Trophoblast cell (in vitro differentiated cells and primary cell): ENCODE measurements at regions not wholly inside any gene's neighbourhood (a gene's known extent, or its start where the extent isn't known, plus 50 kb on each side); places are given as distances from the start of the nearest gene placed in this dataset.

Source experiments
- DNase-seq, 2 donors: peaks; one replicate each; pipeline ENCODE4 v3.0.0-alpha.2; 2016
- H2AFZ ChIP-seq: 2 replicates; pipeline ENCODE4 v1.6.1; 2013; ENCODE audit warnings: low read length, moderate library complexity, mild to moderate bottlenecking; ENCODE audit not compliant: insufficient read depth, poor library complexity
- H2AK5ac ChIP-seq: 2 replicates; pipeline ENCODE4 v1.6.1; 2013; ENCODE audit warnings: mild to moderate bottlenecking, low read length
- H2BK120ac ChIP-seq: 2 replicates; pipeline ENCODE4 v1.6.1; 2013; ENCODE audit warnings: low read length, mild to moderate bottlenecking, moderate library complexity; ENCODE audit not compliant: insufficient read depth, poor library complexity
- H2BK12ac ChIP-seq: 2 replicates; pipeline ENCODE4 v1.6.1; 2013; ENCODE audit warnings: mild to moderate bottlenecking, low read length, moderate library complexity
- H2BK5ac ChIP-seq: 2 replicates; pipeline ENCODE4 v1.6.1; 2013; ENCODE audit warnings: low read length, low read depth, moderate library complexity, mild to moderate bottlenecking; ENCODE audit not compliant: poor library complexity
- H3K14ac ChIP-seq: 2 replicates; pipeline ENCODE4 v1.6.1; 2013; ENCODE audit warnings: mild to moderate bottlenecking, low read length
- H3K18ac ChIP-seq: 2 replicates; pipeline ENCODE4 v1.6.1; 2013; ENCODE audit warnings: mild to moderate bottlenecking, low read length
- H3K23ac ChIP-seq: 2 replicates; pipeline ENCODE4 v1.6.1; 2013; ENCODE audit warnings: low read length
- H3K27ac ChIP-seq: 2 replicates; pipeline ENCODE4 v1.5.1; 2013; ENCODE audit warnings: low read depth, mild to moderate bottlenecking, inconsistent platforms, low read length, moderate library complexity
- H3K27me3 ChIP-seq: 2 replicates; pipeline ENCODE4 v1.6.1; 2013; ENCODE audit warnings: inconsistent platforms, mild to moderate bottlenecking, low read length, moderate library complexity; ENCODE audit not compliant: insufficient read depth
- H3K36me3 ChIP-seq, 2 experiments: 1 replicate in 1 of 2; 2 replicates in 1 of 2; pipeline ENCODE4 v1.6.1; 2013; ENCODE audit warnings: low read length in 2 of 2, mild to moderate bottlenecking in 2 of 2, moderate library complexity in 1 of 2; ENCODE audit not compliant: insufficient read depth in 2 of 2, control insufficient read depth in 1 of 2
- H3K4ac ChIP-seq: 2 replicates; pipeline ENCODE4 v1.6.1; 2013; ENCODE audit warnings: low read depth, mild to moderate bottlenecking, low read length, moderate library complexity
- H3K4me1 ChIP-seq, 2 experiments: 1 replicate in 1 of 2; 2 replicates in 1 of 2; pipeline ENCODE4 v1.6.1; 2013; ENCODE audit warnings: low read length in 2 of 2, mild to moderate bottlenecking in 2 of 2, moderate library complexity in 1 of 2; ENCODE audit not compliant: insufficient read depth in 2 of 2, control insufficient read depth in 1 of 2
- H3K4me2 ChIP-seq: 2 replicates; pipeline ENCODE4 v1.6.1; 2013; ENCODE audit warnings: inconsistent platforms, mild to moderate bottlenecking, low read length, moderate library complexity
- H3K4me3 ChIP-seq: 2 replicates; pipeline ENCODE4 v1.5.1; 2013; ENCODE audit warnings: mild to moderate bottlenecking, low read depth, low read length, inconsistent platforms
- H3K79me1 ChIP-seq: one replicate; pipeline ENCODE4 v1.6.1; 2013; ENCODE audit warnings: low read length
- H3K79me2 ChIP-seq: 2 replicates; pipeline ENCODE4 v1.6.1; 2013; ENCODE audit warnings: low read length, mild to moderate bottlenecking; ENCODE audit not compliant: control insufficient read depth, insufficient read depth, poor library complexity
- H3K9ac ChIP-seq: 2 replicates; pipeline ENCODE4 v1.6.1; 2013; ENCODE audit warnings: mild to moderate bottlenecking, low read length
- H3K9me3 ChIP-seq: 2 replicates; pipeline ENCODE4 v1.6.1; 2013; ENCODE audit warnings: low read depth, mild to moderate bottlenecking, control low read depth, inconsistent platforms, low read length; ENCODE audit not compliant: insufficient read depth
- H4K12ac ChIP-seq: 2 replicates; pipeline ENCODE4 v1.6.1; 2013; ENCODE audit warnings: low read depth, mild to moderate bottlenecking, low read length, moderate library complexity
- H4K8ac ChIP-seq: 2 replicates; pipeline ENCODE4 v1.6.1; 2013; ENCODE audit warnings: low read depth, mild to moderate bottlenecking, low read length, moderate library complexity
- H4K91ac ChIP-seq: one replicate; pipeline ENCODE4 v1.6.1; 2013; ENCODE audit warnings: low read depth, mild to moderate bottlenecking, low read length, moderate library complexity
- WGBS: extraction: QIAGEN DNeasy Blood & Tissue Kit; methylation state at CpG from one replicate; pipeline ENCODE4 v1.1.7; 2013; ENCODE audit warnings: missing lambda C conversion rate; ENCODE audit not compliant: insufficient read length, insufficient coverage; ENCODE audit errors: extremely low coverage; 5-methylcytosine and 5-hydroxymethylcytosine counted together

GRCh38 chr4:177105536-177105935, 204.1 kb upstream of the NEIL3 start:
- H3K4me1 ChIP-seq: no peaks in the 10 kb centered on the region
- H3K18ac ChIP-seq: no peak overlapping the region

GRCh38 chr4:177107288-177107921, 202.3 kb upstream of the NEIL3 start:
- H4K8ac ChIP-seq: no peak overlapping the region
- H3K4me2 ChIP-seq: no peak overlapping the region
- no peak overlapping the region for H3K14ac ChIP-seq
- no peak overlapping the region for H2BK12ac ChIP-seq
- H3K4ac ChIP-seq: no peak overlapping the region
- H3K27ac ChIP-seq: no peak overlapping the region
- no peak overlapping the region for H3K23ac ChIP-seq
- H4K91ac ChIP-seq: no peak overlapping the region
- H3K4me1 ChIP-seq: no peaks in the 10 kb centered on the region
- no peaks in the 10 kb centered on the region for H3K27me3 ChIP-seq
- no peaks in the 10 kb centered on the region for H3K9me3 ChIP-seq
- no peaks in the 10 kb centered on the region for H3K79me1 ChIP-seq
- no peak overlapping the region for H2BK5ac ChIP-seq
- DNase-seq: no peak
- no peak overlapping the region for H4K12ac ChIP-seq
- H2AFZ ChIP-seq: no peak overlapping the region
- no peak overlapping the region for H3K18ac ChIP-seq
- H2AK5ac ChIP-seq: no peak overlapping the region
- H3K9ac ChIP-seq: no peak overlapping the region
- WGBS: no CpG with 5 or more reads among the region's 4 CpGs
- no peaks in the 10 kb centered on the region for H3K79me2 ChIP-seq
- H2BK120ac ChIP-seq: no peak overlapping the region
- H3K4me3 ChIP-seq: no peak overlapping the region
- H3K36me3 ChIP-seq: no peaks in the 10 kb centered on the region

More at GRCh38 chr4:177105536-177105935, 204.1 kb upstream of the NEIL3 start:
- Histone ChIP-seq H4K8ac (no peak overlapping the region), H2BK12ac (no peak overlapping the region), H2BK5ac (no peak overlapping the region), H2BK120ac (no peak overlapping the region), H4K12ac (no peak overlapping the region), H3K4me2 (no peak overlapping the region), H3K4me3 (no peak overlapping the region), H3K27me3 (no peaks in the 10 kb centered on the region), H3K79me2 (no peaks in the 10 kb centered on the region), H3K36me3 (no peaks in the 10 kb centered on the region), H3K9ac (no peak overlapping the region), H3K23ac (no peak overlapping the region), H3K27ac (no peak overlapping the region), H3K79me1 (no peaks in the 10 kb centered on the region), H4K91ac (no peak overlapping the region), H3K9me3 (no peaks in the 10 kb centered on the region), H3K4ac (no peak overlapping the region), H3K14ac (no peak overlapping the region), H2AFZ (no peak overlapping the region), H2AK5ac (no peak overlapping the region)
- no peak for DNase-seq
- no CpG with 5 or more reads among the region's 6 CpGs for WGBS

- no CpG with 5 or more reads among the region's 1 CpG for WGBS
- Histone ChIP-seq H3K9ac (no peak overlapping the region), H2AK5ac (no peak overlapping the region), H3K4me3 (no peak overlapping the region), H2AFZ (no peak overlapping the region), H3K23ac (no peak overlapping the region), H3K36me3 (no peaks in the 10 kb centered on the region), H3K4ac (no peak overlapping the region), H2BK5ac (no peak overlapping the region), H3K9me3 (no peaks in the 10 kb centered on the region), H3K4me2 (no peak overlapping the region), H2BK12ac (no peak overlapping the region), H2BK120ac (no peak overlapping the region), H3K18ac (no peak overlapping the region), H3K79me2 (no peaks in the 10 kb centered on the region), H3K79me1 (no peaks in the 10 kb centered on the region), H3K27me3 (no peaks in the 10 kb centered on the region), H3K27ac (no peak overlapping the region), H4K12ac (no peak overlapping the region), H4K8ac (no peak overlapping the region), H4K91ac (no peak overlapping the region), H3K4me1 (no peaks in the 10 kb centered on the region), H3K14ac (no peak overlapping the region)
- no peak for DNase-seq
Observed at GRCh38 chr4:177108708-177109107, 201.0 kb upstream of the NEIL3 start.

- Histone ChIP-seq H3K4me3 (no peak overlapping the region), H3K79me2 (no peaks in the 10 kb centered on the region), H3K4me1 (no peaks in the 10 kb centered on the region), H3K27me3 (no peaks in the 10 kb centered on the region), H4K12ac (no peak overlapping the region), H3K27ac (no peak overlapping the region), H4K91ac (no peak overlapping the region), H3K18ac (no peak overlapping the region), H2AK5ac (no peak overlapping the region), H3K36me3 (no peaks in the 10 kb centered on the region), H3K23ac (no peak overlapping the region), H4K8ac (no peak overlapping the region), H2BK120ac (no peak overlapping the region), H3K4me2 (no peak overlapping the region), H3K9me3 (no peaks in the 10 kb centered on the region), H2BK12ac (no peak overlapping the region), H3K79me1 (no peaks in the 10 kb centered on the region), H2AFZ (no peak overlapping the region), H3K9ac (no peak overlapping the region), H2BK5ac (no peak overlapping the region), H3K14ac (no peak overlapping the region), H3K4ac (no peak overlapping the region)
- WGBS: no CpG with 5 or more reads among the region's 1 CpG
- no peak for DNase-seq
Observed at GRCh38 chr4:177109769-177110168, 199.9 kb upstream of the NEIL3 start.
